Gastrocnemius medialis (tissue), 4 donors: ENCODE measurements at regions not wholly inside any gene's neighbourhood (a gene's known extent, or its start where the extent isn't known, plus 50 kb on each side); places are given as distances from the start of the nearest gene placed in this dataset.

ENCODE experiments used
- ATAC-seq, 2 donors: fragments of 150-250 bp; one replicate each; pipeline ENCODE4 v1.9.1; 2016
- DNase-seq, 2 donors: peaks; one replicate each; pipeline ENCODE4 v3.0.0-alpha.2; 2019
- H3K27ac ChIP-seq, 4 donors: fragments of 200-600 bp; sonication (generic); 1 replicate in 1 of 4; 2 replicates in 3 of 4; pipeline ENCODE4 v1.5.1; 2016 to 2018; ENCODE audit warnings: mild to moderate bottlenecking in 2 of 4, moderate library complexity in 1 of 4
- H3K27me3 ChIP-seq, 3 donors: fragments of 200-600 bp; sonication (generic) in 2 of 3; 1 replicate in 1 of 3; 2 replicates in 2 of 3; pipeline versions ENCODE4 v1.5.1 to v1.6.0; 2016 to 2019; ENCODE audit warnings: mild to moderate bottlenecking in 1 of 3, moderate library complexity in 1 of 3
- H3K36me3 ChIP-seq, 2 donors: fragments of 200-600 bp; sonication (generic) in 1 of 2; one replicate each; pipeline ENCODE4 v1.5.1; 2017 to 2018
- H3K4me1 ChIP-seq, 2 donors: fragments of 200-600 bp; sonication (generic) in 1 of 2; one replicate each; pipeline ENCODE4 v1.5.1; 2016 to 2017; ENCODE audit warnings: mild to moderate bottlenecking in 2 of 2
- H3K4me3 ChIP-seq, 4 donors: fragments of 200-600 bp; sonication (generic) in 3 of 4; 1 replicate in 1 of 4; 2 replicates in 3 of 4; pipeline ENCODE4 v1.5.1; 2016 to 2019; ENCODE audit warnings: mild to moderate bottlenecking in 2 of 4
- H3K9me3 ChIP-seq, 3 donors: fragments of 200-600 bp; sonication (generic) in 2 of 3; 1 replicate in 1 of 3; 2 replicates in 2 of 3; pipeline ENCODE4 v1.5.1; 2016 to 2019
- CTCF ChIP-seq, 5 experiments: fragments of 450-650 bp in 3 of 5; fragments of 200-600 bp in 2 of 5; sonication (generic) in 2 of 5; IDR thresholded peaks in 4 of 5; conservative IDR thresholded peaks in 1 of 5; 1 replicate in 4 of 5; 2 replicates in 1 of 5; pipeline ENCODE4 v1.5.1; 2016 to 2019; ENCODE audit warnings: antibody characterized with exemption in 5 of 5, mild to moderate bottlenecking in 3 of 5, moderate library complexity in 3 of 5
- POLR2A ChIP-seq, 2 donors: fragments of 450-650 bp; IDR thresholded peaks; one replicate each; pipeline ENCODE4 v1.6.1; 2017; ENCODE audit warnings: antibody characterized with exemption in 2 of 2, mild to moderate bottlenecking in 2 of 2, moderate library complexity in 2 of 2
- in situ Hi-C, 4 donors: fragments of 200-750 bp; cut with MboI; loops; one replicate each; pipeline versions ENCODE4 v1.15.0 to v1.8.0; 2017; ENCODE audit warnings: low sequenced_read_pairs in 4 of 4
- intact Hi-C: fragments of 100-400 bp; cut with DNase I; formaldehyde crosslinking; loops from one replicate; pipeline ENCODE4 v1.15.1; 2023; ENCODE audit warnings: low total_unique reads

GRCh38 chr2:238969857-238970256 lies 122.0 kb downstream of the TWIST2 start:
- no peak for ATAC-seq
- TF ChIP-seq CTCF (IDR thresholded peaks at IDR 0.05 in 4 of 5, conservative IDR thresholded peaks at IDR 0.05 in 1 of 5) (no peak), POLR2A (IDR thresholded peaks at IDR 0.05) (no peak)
- intact Hi-C loops (no loop called here), in situ Hi-C loops (loop anchor here in 1 of 4 donors (25.0 kb wide), 1 partner anchor 608 kb away; no protein-coding TSS in a partner anchor)
- H3K4me3 ChIP-seq: no peak overlapping the region
- no peak overlapping the region for H3K27ac ChIP-seq
- H3K36me3 ChIP-seq: no peaks in the 10 kb centered on the region
- peaks cover 4 to 17% (median 16%) of the 10 kb centered on the region in 3 donors for H3K27me3 ChIP-seq
- no peaks in the 10 kb centered on the region for H3K9me3 ChIP-seq
- H3K4me1 ChIP-seq: no peaks in the 10 kb centered on the region
- no peak for DNase-seq

- no peak for TF ChIP-seq POLR2A (IDR thresholded peaks at IDR 0.05)
- peak; percentile 69 to 95 (median 92) for TF ChIP-seq CTCF (IDR thresholded peaks at IDR 0.05 in 4 of 5, conservative IDR thresholded peaks at IDR 0.05 in 1 of 5)
- Histone ChIP-seq H3K9me3 (no peaks in the 10 kb centered on the region), H3K4me3 (no peak overlapping the region), H3K4me1 (no peaks in the 10 kb centered on the region), H3K27me3 (peaks cover 4 to 16% (median 14%) of the 10 kb centered on the region in 3 donors), H3K27ac (no peak overlapping the region), H3K36me3 (no peaks in the 10 kb centered on the region)
- in situ Hi-C loops: loop anchor here in 1 of 4 donors (25.0 kb wide), 1 partner anchor 608 kb away; no protein-coding TSS in a partner anchor
- peak; percentile 41 to 76 for ATAC-seq
- DNase-seq: peak in 1 of 2 donors; percentile 37
- intact Hi-C loops: no loop called here
Observed at GRCh38 chr2:238970553-238971081, 122.7 kb downstream of the TWIST2 start.

- H3K36me3 ChIP-seq: no peaks in the 10 kb centered on the region
- no peak overlapping the region for H3K27ac ChIP-seq
- H3K27me3 ChIP-seq: peaks cover 4 to 8% (median 5%) of the 10 kb centered on the region in 3 donors
- no peaks in the 10 kb centered on the region for H3K4me1 ChIP-seq
- in situ Hi-C loops: loop anchor here in 1 of 4 donors (25.0 kb wide), 1 partner anchor 609 kb away; no protein-coding TSS in a partner anchor
- intact Hi-C loops: no loop called here
- H3K4me3 ChIP-seq: no peak overlapping the region
- ATAC-seq (no peak), DNase-seq (no peak)
- H3K9me3 ChIP-seq: no peaks in the 10 kb centered on the region
- TF ChIP-seq CTCF (IDR thresholded peaks at IDR 0.05 in 4 of 5, conservative IDR thresholded peaks at IDR 0.05 in 1 of 5): no peak
- no peak for TF ChIP-seq POLR2A (IDR thresholded peaks at IDR 0.05)
Observed at GRCh38 chr2:238971318-238972145, 123.6 kb downstream of the TWIST2 start.

DNA sequence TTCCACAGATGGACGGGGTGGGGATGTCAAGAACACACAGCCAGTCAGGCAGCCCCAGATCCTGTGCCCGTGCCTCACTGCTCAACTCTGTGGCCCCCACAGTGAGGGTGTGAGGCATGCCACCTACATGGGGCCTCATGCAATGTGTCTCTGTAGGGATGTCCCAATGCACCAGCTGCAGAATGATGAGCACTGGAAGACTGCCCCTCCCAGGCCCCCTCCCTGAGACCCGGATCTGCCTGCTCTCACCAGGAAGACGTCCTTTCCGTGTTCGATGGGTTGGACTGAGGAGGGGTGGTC lies 124.2 kb downstream of the TWIST2 start:
- TF ChIP-seq POLR2A (IDR thresholded peaks at IDR 0.05): no peak
- intact Hi-C loops (no loop called here), in situ Hi-C loops (loop anchor here in 1 of 4 donors (25.0 kb wide), 1 partner anchor 610 kb away; no protein-coding TSS in a partner anchor)
- no peak overlapping the region for H3K27ac ChIP-seq
- no peaks in the 10 kb centered on the region for H3K9me3 ChIP-seq
- H3K36me3 ChIP-seq: no peaks in the 10 kb centered on the region
- H3K4me1 ChIP-seq: no peaks in the 10 kb centered on the region
- no peak for DNase-seq
- ATAC-seq: no peak
- H3K27me3 ChIP-seq: peaks cover 3 to 5% (median 3%) of the 10 kb centered on the region in 3 donors
- no peak overlapping the region for H3K4me3 ChIP-seq

GRCh38 chr2:238973038-238973739 lies 125.3 kb downstream of the TWIST2 start:
- ATAC-seq: no peak
- no peak overlapping the region for H3K27ac ChIP-seq
- peaks cover 2 to 5% (median 3%) of the 10 kb centered on the region in 3 donors for H3K27me3 ChIP-seq
- H3K4me3 ChIP-seq: no peak overlapping the region
- no peaks in the 10 kb centered on the region for H3K9me3 ChIP-seq
- H3K4me1 ChIP-seq: no peaks in the 10 kb centered on the region
- no peaks in the 10 kb centered on the region for H3K36me3 ChIP-seq
- in situ Hi-C loops (loop anchor here in 1 of 4 donors (25.0 kb wide), 1 partner anchor 611 kb away; no protein-coding TSS in a partner anchor), intact Hi-C loops (no loop called here)
- no peak for TF ChIP-seq POLR2A (IDR thresholded peaks at IDR 0.05)
- TF ChIP-seq CTCF (IDR thresholded peaks at IDR 0.05 in 4 of 5, conservative IDR thresholded peaks at IDR 0.05 in 1 of 5): no peak
- DNase-seq: no peak
